ENCODE measurements at regions not wholly inside any gene's neighbourhood (a gene's known extent, or its start where the extent isn't known, plus 50 kb on each side); places are given as distances from the start of the nearest gene placed in this dataset.
A peak's percentile ranks its signal among the peaks of the same experiment; 100 is the strongest.
"Not testable (repeated sequence)": the region's sequence is repeated elsewhere in the genome, so short reads cannot be mapped to it uniquely, and the experiment has no call there.

DNA sequence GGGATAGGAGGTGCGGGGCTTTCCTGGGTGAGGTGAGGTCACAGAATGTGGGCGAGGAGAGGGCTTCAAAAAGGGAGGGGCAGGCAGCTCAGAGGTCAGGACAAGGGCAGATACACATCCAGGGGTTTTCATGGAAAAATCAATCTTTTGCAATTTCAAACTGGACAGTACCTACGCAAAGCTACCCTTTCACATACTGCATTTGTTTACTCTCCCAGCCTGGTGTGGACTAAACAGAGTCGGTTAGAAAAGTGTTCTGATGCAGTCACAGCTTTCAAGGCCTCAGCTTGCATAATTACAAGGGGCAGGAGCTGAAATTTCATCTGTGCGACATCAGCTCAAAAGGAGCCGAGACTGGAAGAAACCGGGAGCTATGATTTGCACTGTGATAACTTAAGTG, 309.9 kb upstream of the SOX1 start:
- H3K36me3 ChIP-seq; H3K27ac ChIP-seq; intact Hi-C loops (cut with DNase I); H3K4me1 ChIP-seq; H3K9me3 ChIP-seq; H3K27me3 ChIP-seq; ATAC-seq; DNase-seq; H3K4me3 ChIP-seq: not testable (repeated sequence)
- WGBS, 2 donors, result 87% methylated on average over 3 of the region's 7 CpGs; no CpG with 5 or more reads in 1 of the 2 donors

DNA sequence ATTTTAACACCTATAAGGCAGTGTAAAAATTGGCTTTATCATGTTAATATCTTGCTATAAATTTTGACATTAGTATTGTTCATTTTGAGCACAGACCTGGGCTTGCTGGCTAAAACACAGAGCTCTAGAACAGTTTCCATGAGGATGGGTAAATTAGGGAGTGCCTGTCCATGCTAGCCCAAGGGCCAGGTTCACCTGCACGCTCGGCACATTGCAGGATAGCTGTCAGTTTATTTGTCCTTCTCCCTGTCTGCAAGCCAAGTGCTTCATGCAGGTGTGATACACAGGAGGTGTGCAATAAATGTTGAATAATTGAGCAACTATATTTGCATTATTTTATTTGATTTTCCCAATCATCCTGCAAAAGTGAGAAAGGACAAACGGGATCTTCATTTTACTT, 309.3 kb upstream of the SOX1 start:
- H3K9me3 ChIP-seq; H3K27me3 ChIP-seq; intact Hi-C loops (cut with DNase I); H3K27ac ChIP-seq; DNase-seq; H3K4me3 ChIP-seq; ATAC-seq; H3K4me1 ChIP-seq; H3K36me3 ChIP-seq: not testable (repeated sequence)
- 88 to 90% methylated on average over 1 to 3 of the region's 3 CpGs for WGBS, 2 donors

DNA sequence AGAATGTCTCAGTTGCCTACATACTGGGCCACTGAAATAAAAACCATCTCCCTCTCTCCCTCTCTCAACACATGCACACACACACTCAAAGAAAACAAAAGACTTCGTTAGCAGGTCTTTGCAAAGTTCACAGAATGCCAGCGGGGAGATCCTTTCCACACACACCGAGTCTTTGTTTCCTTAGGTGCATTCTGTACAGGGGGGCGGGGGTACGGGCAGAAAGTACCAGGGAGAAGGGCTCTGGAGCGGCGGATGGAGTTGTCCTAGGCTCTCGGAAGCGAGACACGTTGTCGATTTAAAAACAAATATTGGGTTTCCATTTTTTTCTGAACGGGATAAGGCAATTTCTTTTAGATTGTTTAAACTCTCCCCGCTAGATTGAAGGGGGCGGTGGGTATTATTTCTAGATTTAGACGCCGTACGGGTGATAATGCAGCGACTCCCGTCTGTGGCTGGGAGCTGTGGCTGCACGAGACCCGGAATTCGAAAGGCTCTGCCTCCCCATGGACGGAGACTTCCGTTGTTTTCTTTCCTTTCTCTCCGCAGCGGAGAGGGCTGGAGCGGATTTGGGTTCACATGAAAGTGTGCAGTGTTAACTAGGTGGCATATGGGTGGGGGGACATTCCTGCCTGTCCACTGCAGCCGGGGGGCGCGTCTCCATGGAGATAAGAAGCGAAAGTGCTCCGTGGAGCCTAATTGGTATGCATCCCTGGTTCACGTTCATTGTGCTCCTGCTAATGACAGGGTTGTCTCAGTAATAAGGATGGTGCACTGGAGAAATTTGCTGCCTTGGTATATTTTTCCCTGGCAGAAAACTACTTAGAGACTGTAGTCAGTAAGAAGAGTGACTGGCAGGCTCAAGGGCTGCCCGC, 303.7 kb upstream of the SOX1 start:
- H3K9me3 ChIP-seq; DNase-seq; intact Hi-C loops (cut with DNase I); ATAC-seq; H3K27ac ChIP-seq; H3K4me3 ChIP-seq; H3K36me3 ChIP-seq; H3K27me3 ChIP-seq; H3K4me1 ChIP-seq: not testable (repeated sequence)
- WGBS, 2 donors, result no CpG with 5 or more reads among the region's 34 CpGs

DNA sequence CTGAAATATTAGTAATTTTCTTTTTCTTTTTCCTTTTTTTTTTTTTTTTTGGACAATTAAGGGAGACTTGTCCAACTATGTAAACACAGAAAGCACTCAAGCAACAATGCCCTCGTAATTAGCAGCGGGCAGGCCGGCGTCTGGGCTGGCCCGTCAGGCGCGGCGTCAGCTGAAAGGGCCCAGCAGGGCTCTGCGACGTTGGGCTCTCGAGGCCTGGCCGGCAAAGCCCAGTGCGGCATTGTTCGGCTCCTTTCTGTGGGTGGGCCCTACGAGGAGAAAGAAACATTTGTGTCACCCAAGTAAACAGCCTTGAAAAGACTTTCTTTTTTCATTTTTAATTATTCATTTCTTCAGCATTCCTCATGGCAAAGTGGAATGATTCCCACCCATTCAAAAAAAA, 302.4 kb upstream of the SOX1 start:
- no CpG with 5 or more reads among the region's 15 CpGs for WGBS, 2 donors
- H3K36me3 ChIP-seq; H3K27me3 ChIP-seq; H3K9me3 ChIP-seq; ATAC-seq; H3K4me3 ChIP-seq; intact Hi-C loops (cut with DNase I); H3K27ac ChIP-seq; DNase-seq; H3K4me1 ChIP-seq: not testable (repeated sequence)

DNA sequence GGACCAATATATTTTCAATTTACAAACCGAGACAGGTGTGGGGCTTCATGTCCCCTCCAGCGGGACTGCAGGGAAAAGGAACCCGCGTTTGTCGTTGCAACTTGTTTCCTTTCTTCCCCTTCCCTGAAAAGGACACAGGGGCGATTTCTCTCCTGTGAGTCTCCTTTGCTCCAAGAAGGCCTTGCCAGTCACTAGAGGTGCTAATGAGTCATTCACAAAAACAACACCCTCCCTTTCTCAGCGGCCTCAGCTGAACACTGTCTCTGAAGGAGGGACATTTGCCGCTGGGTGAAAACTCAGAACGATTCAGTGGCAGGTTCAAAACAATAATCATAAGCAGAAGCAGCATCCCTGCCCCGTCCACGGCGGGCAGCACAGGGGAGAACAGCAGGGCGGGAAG, 302.0 kb upstream of the SOX1 start:
- DNase-seq; H3K27me3 ChIP-seq; H3K4me1 ChIP-seq; H3K27ac ChIP-seq; H3K4me3 ChIP-seq; intact Hi-C loops (cut with DNase I); H3K36me3 ChIP-seq; H3K9me3 ChIP-seq: not testable (repeated sequence)
- ATAC-seq, result peak in 2 of 8 donors; percentile 29 to 44
- no CpG with 5 or more reads among the region's 13 CpGs for WGBS, 2 donors

DNA sequence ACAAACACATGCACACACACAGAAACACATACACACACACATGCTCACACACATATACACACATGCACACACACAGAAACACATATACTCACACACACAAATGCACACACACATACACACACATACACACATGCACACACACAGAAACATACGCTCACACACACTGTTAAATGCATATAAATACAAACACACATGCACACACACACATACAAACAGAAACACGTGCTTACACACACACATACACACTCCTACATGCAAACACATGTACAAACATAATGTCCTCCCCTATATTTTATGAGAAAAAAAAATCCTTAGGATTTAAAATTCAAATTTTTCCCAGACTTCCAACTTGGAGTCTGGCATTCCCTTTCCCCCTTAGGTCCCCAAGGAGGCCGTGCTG, 291.2 kb upstream of the SOX1 start:
- H3K9me3 ChIP-seq; H3K27me3 ChIP-seq; intact Hi-C loops (cut with DNase I); ATAC-seq; H3K27ac ChIP-seq; H3K4me3 ChIP-seq; H3K4me1 ChIP-seq; H3K36me3 ChIP-seq; DNase-seq: not testable (repeated sequence)
- 74 to 87% methylated on average over 2 to 3 of the region's 3 CpGs for WGBS, 2 donors

DNA sequence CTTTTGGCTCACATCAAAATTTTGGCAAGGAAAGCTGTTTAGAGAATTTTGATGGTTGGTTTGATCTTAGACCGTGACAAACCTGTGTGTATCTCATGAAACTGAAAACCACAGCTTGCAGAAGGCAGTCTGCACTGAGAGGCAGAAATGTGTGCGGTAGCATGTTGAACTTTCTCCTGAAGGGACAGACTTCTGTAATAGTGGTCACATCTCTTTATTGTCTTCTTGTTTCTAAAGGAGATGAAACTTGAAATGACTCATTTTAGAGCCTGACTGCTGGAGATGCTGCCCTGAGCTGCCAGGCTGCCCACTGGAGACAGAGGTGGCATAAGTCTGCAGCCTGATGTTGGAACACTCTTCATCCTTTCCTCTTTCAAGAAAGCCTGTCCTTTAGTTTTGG, 289.6 kb upstream of the SOX1 start:
- H3K27ac ChIP-seq, result not testable (repeated sequence)
- WGBS, 2 donors, result 68 to 76% methylated on average over 2 of the region's 2 CpGs

DNA sequence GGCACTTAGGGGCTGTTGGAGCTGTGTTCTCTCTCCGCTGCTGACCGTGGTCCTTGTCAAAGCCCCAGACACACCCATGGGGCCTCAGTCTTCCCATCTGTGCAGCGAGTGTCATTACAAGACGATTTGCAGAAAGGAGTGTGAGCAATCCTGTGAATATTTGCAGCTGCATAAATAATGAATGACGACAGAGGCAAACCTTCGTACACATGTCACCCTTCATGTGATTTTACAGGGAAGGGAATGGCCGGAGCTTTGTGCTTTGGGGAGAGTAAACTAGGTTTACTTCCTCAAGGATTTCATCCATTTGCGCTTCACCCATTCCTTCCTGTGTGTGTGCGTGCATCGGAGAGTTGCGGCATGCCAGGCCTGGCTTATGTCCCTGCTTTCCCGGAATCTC, 285.6 kb upstream of the SOX1 start:
- intact Hi-C loops (cut with DNase I); H3K9me3 ChIP-seq; DNase-seq; H3K27ac ChIP-seq; H3K4me1 ChIP-seq; H3K36me3 ChIP-seq; H3K27me3 ChIP-seq; H3K4me3 ChIP-seq; ATAC-seq: not testable (repeated sequence)
- no CpG with 5 or more reads among the region's 12 CpGs for WGBS, 2 donors

More for the DNA sequence above, 289.6 kb upstream of the SOX1 start:
- DNase-seq; H3K36me3 ChIP-seq; intact Hi-C loops (cut with DNase I); H3K4me1 ChIP-seq; H3K9me3 ChIP-seq; H3K27me3 ChIP-seq; ATAC-seq; H3K4me3 ChIP-seq: not testable (repeated sequence)

DNA sequence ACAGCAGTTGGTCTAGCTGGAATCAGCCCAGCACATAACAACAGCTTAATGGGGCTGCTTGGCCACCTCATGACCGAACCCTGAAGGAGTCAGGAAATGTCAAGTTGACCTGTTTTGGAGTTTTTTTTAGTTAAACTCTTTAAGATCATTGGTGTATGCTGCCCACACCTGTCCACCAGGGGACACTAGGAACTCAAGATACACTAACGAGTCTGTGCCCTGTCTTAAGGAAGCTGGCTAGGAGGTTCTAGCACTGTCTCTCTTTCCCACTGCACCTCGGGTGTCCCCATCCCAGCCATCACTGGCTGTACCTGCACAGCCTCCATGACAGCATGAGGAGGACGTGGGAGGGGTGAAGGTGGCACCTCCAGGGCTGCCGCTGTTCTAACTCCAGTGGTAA, 279.6 kb upstream of the SOX1 start:
- H3K4me3 ChIP-seq; H3K4me1 ChIP-seq; H3K9me3 ChIP-seq; ATAC-seq; intact Hi-C loops (cut with DNase I); H3K27ac ChIP-seq; DNase-seq; H3K36me3 ChIP-seq: not testable (repeated sequence)
- peaks cover 0 to 19% (median 8%) of the 10 kb centered on the region in 7 donors for H3K27me3 ChIP-seq
- WGBS, 2 donors, result no CpG with 5 or more reads among the region's 5 CpGs
